WTC11 (cell line): ENCODE measurements at regions not wholly inside any gene's neighbourhood (a gene's known extent, or its start where the extent isn't known, plus 50 kb on each side); places are given as distances from the start of the nearest gene placed in this dataset.

ENCODE experiments used
- ATF2 ChIP-seq: sonication (generic); formaldehyde crosslinking; IDR thresholded peaks from 2 replicates; pipeline ENCODE4 v1.8.1; 2022; ENCODE audit warnings: low read depth, missing genetic modification reagents, borderline replicate concordance
- CREB1 ChIP-seq: sonication (generic); formaldehyde crosslinking; IDR thresholded peaks from 2 replicates; pipeline ENCODE4 v1.8.0; 2023; ENCODE audit warnings: mild to moderate bottlenecking, missing genetic modification reagents
- CTCF ChIP-seq: fragments of 200-600 bp; IDR thresholded peaks from 2 replicates; pipeline ENCODE4 v1.8.0; 2022; ENCODE audit warnings: antibody characterized with exemption
- ETV6 ChIP-seq: sonication (generic); formaldehyde crosslinking; IDR thresholded peaks from 2 replicates; pipeline ENCODE4 v1.8.1; 2022; ENCODE audit warnings: mild to moderate bottlenecking, missing genetic modification reagents
- FOXK1 ChIP-seq: sonication (generic); formaldehyde crosslinking; IDR thresholded peaks from 2 replicates; pipeline ENCODE4 v1.8.0; 2022; ENCODE audit warnings: mild to moderate bottlenecking, moderate library complexity, missing genetic modification reagents
- HMGXB4 ChIP-seq: sonication (generic); formaldehyde crosslinking; IDR thresholded peaks from 2 replicates; pipeline ENCODE4 v1.8.1; 2023; ENCODE audit warnings: mild to moderate bottlenecking, moderate library complexity, missing genetic modification reagents
- KAT7 ChIP-seq: sonication (generic); formaldehyde crosslinking; IDR thresholded peaks from 2 replicates; pipeline ENCODE4 v1.8.1; 2023; ENCODE audit warnings: missing genetic modification reagents, mild to moderate bottlenecking, borderline replicate concordance
- MAX ChIP-seq: sonication (generic); formaldehyde crosslinking; IDR thresholded peaks from 2 replicates; pipeline ENCODE4 v1.8.0; 2022; ENCODE audit warnings: mild to moderate bottlenecking, missing genetic modification reagents
- RORB ChIP-seq: fragments of 250-450 bp; sonication (Bioruptor Pico); IDR thresholded peaks from 2 replicates; pipeline ENCODE4 v1.9.0; 2021; ENCODE audit warnings: mild to moderate bottlenecking

GRCh38 chr14:51370758-51371386, 130.8 kb downstream of the TMX1 start:
- TF ChIP-seq ATF2 = no peak
- TF ChIP-seq CTCF = no peak
- no peak for TF ChIP-seq HMGXB4 (CRISPR knock-in tag)
- TF ChIP-seq RORB = no peak
- no peak for TF ChIP-seq FOXK1
- no peak for TF ChIP-seq ETV6 (CRISPR knock-in tag)
- TF ChIP-seq MAX (CRISPR knock-in tag) = no peak
- no peak for TF ChIP-seq CREB1 (CRISPR knock-in tag)
- no peak for TF ChIP-seq KAT7 (CRISPR knock-in tag)
